HEK293 (cell line): ENCODE measurements at regions not wholly inside any gene's neighbourhood (a gene's known extent, or its start where the extent isn't known, plus 50 kb on each side); places are given as distances from the start of the nearest gene placed in this dataset.

Source experiments
- KLF1 ChIP-seq: fragments of 450-650 bp; formaldehyde crosslinking; IDR thresholded peaks from 2 replicates; pipeline ENCODE4 v1.5.1; 2016; ENCODE audit warnings: missing biosample characterization, missing genetic modification characterization
- ZNF169 ChIP-seq: fragments of 450-650 bp; formaldehyde crosslinking; IDR thresholded peaks from 2 replicates; pipeline ENCODE4 v1.5.1; 2016; ENCODE audit warnings: missing biosample characterization, missing genetic modification characterization
- ZNF19 ChIP-seq: fragments of 450-650 bp; formaldehyde crosslinking; IDR thresholded peaks from 2 replicates; pipeline ENCODE4; 2016; ENCODE audit warnings: missing biosample characterization, missing genetic modification characterization, low read depth
- ZNF202 ChIP-seq: fragments of 450-650 bp; formaldehyde crosslinking; IDR thresholded peaks from 2 replicates; pipeline ENCODE4 v1.5.1; 2016; ENCODE audit warnings: missing biosample characterization, missing genetic modification characterization, borderline replicate concordance
- ZNF350 ChIP-seq: fragments of 450-650 bp; formaldehyde crosslinking; IDR thresholded peaks from 2 replicates; pipeline ENCODE4 v1.5.0; 2017; ENCODE audit warnings: missing biosample characterization, mild to moderate bottlenecking, missing genetic modification characterization
- ZNF423 ChIP-seq: fragments of 450-650 bp; formaldehyde crosslinking; IDR thresholded peaks from 2 replicates; pipeline ENCODE4 v1.5.1; 2016; ENCODE audit warnings: missing biosample characterization, missing genetic modification characterization
- TF ChIP-seq, protein P1 (sequence below): fragments of 450-650 bp; formaldehyde crosslinking; IDR thresholded peaks from 2 replicates; pipeline ENCODE4 v1.5.1; 2016; ENCODE audit warnings: missing biosample characterization, missing genetic modification characterization
- TF ChIP-seq, protein P2 (sequence below): fragments of 450-650 bp; formaldehyde crosslinking; IDR thresholded peaks from 2 replicates; pipeline ENCODE4 v1.5.1; 2016; ENCODE audit warnings: missing biosample characterization, missing genetic modification characterization
- TF ChIP-seq, protein P3 (sequence below): fragments of 450-650 bp; formaldehyde crosslinking; IDR thresholded peaks from 2 replicates; pipeline ENCODE4 v1.5.1; 2016; ENCODE audit warnings: missing biosample characterization, missing genetic modification characterization
- TF ChIP-seq, protein P4 (sequence below): fragments of 450-650 bp; formaldehyde crosslinking; IDR thresholded peaks from 2 replicates; pipeline ENCODE4 v1.5.1; 2016; ENCODE audit warnings: missing biosample characterization, missing genetic modification characterization

DNA sequence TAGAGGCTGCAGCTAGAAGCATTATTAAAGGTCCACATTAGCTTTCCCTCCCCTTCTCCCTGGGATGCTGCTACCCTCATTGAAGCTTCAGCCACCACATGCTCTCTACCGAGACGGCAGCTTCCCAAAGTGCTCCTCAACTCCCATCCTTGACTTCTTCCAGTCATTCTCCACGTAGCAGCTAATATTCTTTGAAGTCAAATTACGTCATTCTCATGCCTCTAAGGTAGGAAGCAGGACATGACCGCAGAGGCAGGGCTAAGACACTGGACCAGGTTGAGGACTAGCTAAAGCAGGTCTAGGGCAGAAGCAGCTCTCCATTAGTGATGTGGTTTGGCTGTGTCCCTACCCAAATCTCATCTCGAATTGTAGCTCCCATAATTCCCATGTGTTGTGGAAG lies 128.3 kb downstream of the SHOX start:
- TF ChIP-seq, protein P1, sequence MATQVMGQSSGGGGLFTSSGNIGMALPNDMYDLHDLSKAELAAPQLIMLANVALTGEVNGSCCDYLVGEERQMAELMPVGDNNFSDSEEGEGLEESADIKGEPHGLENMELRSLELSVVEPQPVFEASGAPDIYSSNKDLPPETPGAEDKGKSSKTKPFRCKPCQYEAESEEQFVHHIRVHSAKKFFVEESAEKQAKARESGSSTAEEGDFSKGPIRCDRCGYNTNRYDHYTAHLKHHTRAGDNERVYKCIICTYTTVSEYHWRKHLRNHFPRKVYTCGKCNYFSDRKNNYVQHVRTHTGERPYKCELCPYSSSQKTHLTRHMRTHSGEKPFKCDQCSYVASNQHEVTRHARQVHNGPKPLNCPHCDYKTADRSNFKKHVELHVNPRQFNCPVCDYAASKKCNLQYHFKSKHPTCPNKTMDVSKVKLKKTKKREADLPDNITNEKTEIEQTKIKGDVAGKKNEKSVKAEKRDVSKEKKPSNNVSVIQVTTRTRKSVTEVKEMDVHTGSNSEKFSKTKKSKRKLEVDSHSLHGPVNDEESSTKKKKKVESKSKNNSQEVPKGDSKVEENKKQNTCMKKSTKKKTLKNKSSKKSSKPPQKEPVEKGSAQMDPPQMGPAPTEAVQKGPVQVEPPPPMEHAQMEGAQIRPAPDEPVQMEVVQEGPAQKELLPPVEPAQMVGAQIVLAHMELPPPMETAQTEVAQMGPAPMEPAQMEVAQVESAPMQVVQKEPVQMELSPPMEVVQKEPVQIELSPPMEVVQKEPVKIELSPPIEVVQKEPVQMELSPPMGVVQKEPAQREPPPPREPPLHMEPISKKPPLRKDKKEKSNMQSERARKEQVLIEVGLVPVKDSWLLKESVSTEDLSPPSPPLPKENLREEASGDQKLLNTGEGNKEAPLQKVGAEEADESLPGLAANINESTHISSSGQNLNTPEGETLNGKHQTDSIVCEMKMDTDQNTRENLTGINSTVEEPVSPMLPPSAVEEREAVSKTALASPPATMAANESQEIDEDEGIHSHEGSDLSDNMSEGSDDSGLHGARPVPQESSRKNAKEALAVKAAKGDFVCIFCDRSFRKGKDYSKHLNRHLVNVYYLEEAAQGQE, result no peak
- TF ChIP-seq, protein P2, sequence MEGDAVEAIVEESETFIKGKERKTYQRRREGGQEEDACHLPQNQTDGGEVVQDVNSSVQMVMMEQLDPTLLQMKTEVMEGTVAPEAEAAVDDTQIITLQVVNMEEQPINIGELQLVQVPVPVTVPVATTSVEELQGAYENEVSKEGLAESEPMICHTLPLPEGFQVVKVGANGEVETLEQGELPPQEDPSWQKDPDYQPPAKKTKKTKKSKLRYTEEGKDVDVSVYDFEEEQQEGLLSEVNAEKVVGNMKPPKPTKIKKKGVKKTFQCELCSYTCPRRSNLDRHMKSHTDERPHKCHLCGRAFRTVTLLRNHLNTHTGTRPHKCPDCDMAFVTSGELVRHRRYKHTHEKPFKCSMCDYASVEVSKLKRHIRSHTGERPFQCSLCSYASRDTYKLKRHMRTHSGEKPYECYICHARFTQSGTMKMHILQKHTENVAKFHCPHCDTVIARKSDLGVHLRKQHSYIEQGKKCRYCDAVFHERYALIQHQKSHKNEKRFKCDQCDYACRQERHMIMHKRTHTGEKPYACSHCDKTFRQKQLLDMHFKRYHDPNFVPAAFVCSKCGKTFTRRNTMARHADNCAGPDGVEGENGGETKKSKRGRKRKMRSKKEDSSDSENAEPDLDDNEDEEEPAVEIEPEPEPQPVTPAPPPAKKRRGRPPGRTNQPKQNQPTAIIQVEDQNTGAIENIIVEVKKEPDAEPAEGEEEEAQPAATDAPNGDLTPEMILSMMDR (tag by site-specific recombination), result no peak
- no peak for TF ChIP-seq ZNF19 (tag by site-specific recombination)
- TF ChIP-seq ZNF169 (tag by site-specific recombination), result no peak
- TF ChIP-seq, protein P3, sequence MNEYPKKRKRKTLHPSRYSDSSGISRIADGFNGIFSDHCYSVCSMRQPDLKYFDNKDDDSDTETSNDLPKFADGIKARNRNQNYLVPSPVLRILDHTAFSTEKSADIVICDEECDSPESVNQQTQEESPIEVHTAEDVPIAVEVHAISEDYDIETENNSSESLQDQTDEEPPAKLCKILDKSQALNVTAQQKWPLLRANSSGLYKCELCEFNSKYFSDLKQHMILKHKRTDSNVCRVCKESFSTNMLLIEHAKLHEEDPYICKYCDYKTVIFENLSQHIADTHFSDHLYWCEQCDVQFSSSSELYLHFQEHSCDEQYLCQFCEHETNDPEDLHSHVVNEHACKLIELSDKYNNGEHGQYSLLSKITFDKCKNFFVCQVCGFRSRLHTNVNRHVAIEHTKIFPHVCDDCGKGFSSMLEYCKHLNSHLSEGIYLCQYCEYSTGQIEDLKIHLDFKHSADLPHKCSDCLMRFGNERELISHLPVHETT (tag by site-specific recombination), result no peak
- TF ChIP-seq, protein P4, sequence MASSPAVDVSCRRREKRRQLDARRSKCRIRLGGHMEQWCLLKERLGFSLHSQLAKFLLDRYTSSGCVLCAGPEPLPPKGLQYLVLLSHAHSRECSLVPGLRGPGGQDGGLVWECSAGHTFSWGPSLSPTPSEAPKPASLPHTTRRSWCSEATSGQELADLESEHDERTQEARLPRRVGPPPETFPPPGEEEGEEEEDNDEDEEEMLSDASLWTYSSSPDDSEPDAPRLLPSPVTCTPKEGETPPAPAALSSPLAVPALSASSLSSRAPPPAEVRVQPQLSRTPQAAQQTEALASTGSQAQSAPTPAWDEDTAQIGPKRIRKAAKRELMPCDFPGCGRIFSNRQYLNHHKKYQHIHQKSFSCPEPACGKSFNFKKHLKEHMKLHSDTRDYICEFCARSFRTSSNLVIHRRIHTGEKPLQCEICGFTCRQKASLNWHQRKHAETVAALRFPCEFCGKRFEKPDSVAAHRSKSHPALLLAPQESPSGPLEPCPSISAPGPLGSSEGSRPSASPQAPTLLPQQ (tag by site-specific recombination), result no peak
- TF ChIP-seq ZNF423 (tag by site-specific recombination), result no peak
- no peak for TF ChIP-seq ZNF202 (tag by site-specific recombination)
- TF ChIP-seq KLF1 (tag by site-specific recombination), result no peak
- TF ChIP-seq ZNF350 (tag by site-specific recombination), result no peak
